ENCODE measurements at regions not wholly inside any gene's neighbourhood (a gene's known extent, or its start where the extent isn't known, plus 50 kb on each side); places are given as distances from the start of the nearest gene placed in this dataset.

DNA sequence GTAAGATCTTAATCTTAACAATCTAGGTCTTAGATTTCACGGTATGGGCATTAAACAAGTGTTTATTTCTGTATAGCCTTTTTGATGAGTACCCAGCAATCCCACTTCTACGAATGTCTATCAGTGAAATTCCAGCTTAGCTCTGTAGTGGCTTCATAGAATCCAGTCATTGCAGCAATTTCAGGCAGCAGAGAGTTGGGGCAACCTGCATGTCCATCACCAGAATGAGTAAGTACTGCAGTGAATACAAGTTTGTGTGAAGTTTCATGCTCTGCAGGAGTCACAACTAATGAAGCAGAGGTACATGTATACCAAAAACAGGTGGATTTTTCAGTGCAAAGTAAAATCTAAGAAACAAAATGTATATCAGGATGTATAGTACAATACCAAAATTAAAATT is 151.7 kb downstream of the OR2B2 start:
- no peak for FAIRE-seq
- no peaks in the 10 kb centered on the region for H3K36me3 ChIP-seq (ENCODE audit: insufficient read depth, low read length)
- Mint-ChIP-seq H3K9me3 (ENCODE audit: unreplicated experiment) (no peaks in the 10 kb centered on the region), H3K36me3 (ENCODE audit: low read depth, unreplicated experiment) (no peaks in the 10 kb centered on the region), H3K4me3 (ENCODE audit: unreplicated experiment) (peak overlapping the region; percentile 37), H3K27me3 (ENCODE audit: low read depth, unreplicated experiment) (peaks cover 24% of the 10 kb centered on the region), H3K4me1 (ENCODE audit: low read depth, unreplicated experiment) (peaks cover 10% of the 10 kb centered on the region), H3K27ac (ENCODE audit: unreplicated experiment) (no peak overlapping the region)
- no peak overlapping the region for H3K27ac ChIP-seq (ENCODE audit: low read depth, low read length)
- H3K4me3 ChIP-seq (ENCODE audit: insufficient read depth, low read depth, low read length) = no peak overlapping the region
- DNase-seq (ENCODE audit: low read depth) = no peak
- no peaks in the 10 kb centered on the region for H3K79me2 ChIP-seq (ENCODE audit: insufficient read depth, low read length)
- no peaks in the 10 kb centered on the region for H4K20me1 ChIP-seq (ENCODE audit: insufficient read depth, low read length)
- H2AFZ ChIP-seq (ENCODE audit: low read depth, low read length) = no peak overlapping the region
- H3K4me2 ChIP-seq (ENCODE audit: low read length) = no peak overlapping the region
- H3K9ac ChIP-seq (ENCODE audit: low read length) = no peak overlapping the region
- H3K27me3 ChIP-seq (ENCODE audit: insufficient read depth, low read length) = peaks cover 15% of the 10 kb centered on the region
- H3K4me1 ChIP-seq (ENCODE audit: insufficient read depth, low read length) = peaks cover 5% of the 10 kb centered on the region
- TF ChIP-seq, protein P1, sequence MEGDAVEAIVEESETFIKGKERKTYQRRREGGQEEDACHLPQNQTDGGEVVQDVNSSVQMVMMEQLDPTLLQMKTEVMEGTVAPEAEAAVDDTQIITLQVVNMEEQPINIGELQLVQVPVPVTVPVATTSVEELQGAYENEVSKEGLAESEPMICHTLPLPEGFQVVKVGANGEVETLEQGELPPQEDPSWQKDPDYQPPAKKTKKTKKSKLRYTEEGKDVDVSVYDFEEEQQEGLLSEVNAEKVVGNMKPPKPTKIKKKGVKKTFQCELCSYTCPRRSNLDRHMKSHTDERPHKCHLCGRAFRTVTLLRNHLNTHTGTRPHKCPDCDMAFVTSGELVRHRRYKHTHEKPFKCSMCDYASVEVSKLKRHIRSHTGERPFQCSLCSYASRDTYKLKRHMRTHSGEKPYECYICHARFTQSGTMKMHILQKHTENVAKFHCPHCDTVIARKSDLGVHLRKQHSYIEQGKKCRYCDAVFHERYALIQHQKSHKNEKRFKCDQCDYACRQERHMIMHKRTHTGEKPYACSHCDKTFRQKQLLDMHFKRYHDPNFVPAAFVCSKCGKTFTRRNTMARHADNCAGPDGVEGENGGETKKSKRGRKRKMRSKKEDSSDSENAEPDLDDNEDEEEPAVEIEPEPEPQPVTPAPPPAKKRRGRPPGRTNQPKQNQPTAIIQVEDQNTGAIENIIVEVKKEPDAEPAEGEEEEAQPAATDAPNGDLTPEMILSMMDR (IDR thresholded peaks at IDR 0.05; ENCODE audit: insufficient read depth, low read depth, low read length) = no peak
- TF ChIP-seq EZH2 (IDR thresholded peaks at IDR 0.05; ENCODE audit: insufficient read depth, low read length) = no peak
- H3K9me3 ChIP-seq (ENCODE audit: insufficient read depth, low read depth, low read length) = peaks cover 2% of the 10 kb centered on the region

DNA sequence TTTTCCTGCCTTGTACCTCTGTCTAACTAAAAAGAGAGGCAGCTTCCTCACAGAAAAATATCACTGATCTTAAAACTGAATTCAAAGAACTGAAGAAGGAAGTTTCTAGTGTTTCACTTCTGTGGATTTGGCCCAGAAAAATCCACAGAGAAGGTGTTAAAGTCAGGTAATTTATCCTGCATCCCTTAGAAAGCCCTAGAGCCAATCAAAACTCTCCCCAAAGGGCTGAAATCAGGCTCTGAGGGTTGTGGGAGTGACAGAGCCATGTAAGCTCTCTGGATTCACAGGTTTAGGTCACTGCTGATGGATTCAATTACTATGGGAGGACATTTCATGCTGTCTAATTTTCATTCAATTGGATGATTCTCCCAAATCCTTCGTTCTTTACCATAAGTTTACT is 152.3 kb downstream of the OR2B2 start:
- no peaks in the 10 kb centered on the region for H3K9me3 Mint-ChIP-seq (ENCODE audit: unreplicated experiment)
- peaks cover 2% of the 10 kb centered on the region for H3K9me3 ChIP-seq (ENCODE audit: insufficient read depth, low read depth, low read length)
- no peak for FAIRE-seq

GRCh38 chr6:27758491-27758890 is 153.7 kb downstream of the OR2B2 start:
- H3K27ac Mint-ChIP-seq (ENCODE audit: unreplicated experiment) = no peak overlapping the region
- no peak for DNase-seq (ENCODE audit: low read depth)
- H3K27me3 Mint-ChIP-seq (ENCODE audit: low read depth, unreplicated experiment) = peaks cover 18% of the 10 kb centered on the region
- no peak for TF ChIP-seq EZH2 (IDR thresholded peaks at IDR 0.05; ENCODE audit: insufficient read depth, low read length)
- TF ChIP-seq, protein P1 (IDR thresholded peaks at IDR 0.05; ENCODE audit: insufficient read depth, low read depth, low read length) = no peak
- Histone ChIP-seq H3K4me2 (ENCODE audit: low read length) (no peak overlapping the region), H3K27ac (ENCODE audit: low read depth, low read length) (no peak overlapping the region), H3K4me1 (ENCODE audit: insufficient read depth, low read length) (peaks cover 5% of the 10 kb centered on the region), H3K9ac (ENCODE audit: low read length) (no peak overlapping the region), H3K27me3 (ENCODE audit: insufficient read depth, low read length) (peaks cover 17% of the 10 kb centered on the region), H3K4me3 (ENCODE audit: insufficient read depth, low read depth, low read length) (no peak overlapping the region), H3K9me3 (ENCODE audit: insufficient read depth, low read depth, low read length) (peaks cover 2% of the 10 kb centered on the region), H3K79me2 (ENCODE audit: insufficient read depth, low read length) (no peaks in the 10 kb centered on the region), H4K20me1 (ENCODE audit: insufficient read depth, low read length) (no peaks in the 10 kb centered on the region), H2AFZ (ENCODE audit: low read depth, low read length) (no peak overlapping the region), H3K36me3 (ENCODE audit: insufficient read depth, low read length) (no peaks in the 10 kb centered on the region)
- H3K4me3 Mint-ChIP-seq (ENCODE audit: unreplicated experiment) = no peak overlapping the region
- H3K4me1 Mint-ChIP-seq (ENCODE audit: low read depth, unreplicated experiment) = peaks cover 7% of the 10 kb centered on the region
- no peak for FAIRE-seq
- H3K36me3 Mint-ChIP-seq (ENCODE audit: low read depth, unreplicated experiment) = no peaks in the 10 kb centered on the region
- no peaks in the 10 kb centered on the region for H3K9me3 Mint-ChIP-seq (ENCODE audit: unreplicated experiment)

More for the DNA sequence above, 152.3 kb downstream of the OR2B2 start:
- H3K27ac ChIP-seq (ENCODE audit: low read depth, low read length) = no peak overlapping the region
- no peak overlapping the region for H2AFZ ChIP-seq (ENCODE audit: low read depth, low read length)
- H3K4me1 ChIP-seq (ENCODE audit: insufficient read depth, low read length) = peaks cover 5% of the 10 kb centered on the region
- peaks cover 16% of the 10 kb centered on the region for H3K27me3 ChIP-seq (ENCODE audit: insufficient read depth, low read length)
- DNase-seq (ENCODE audit: low read depth) = no peak
- no peak overlapping the region for H3K27ac Mint-ChIP-seq (ENCODE audit: unreplicated experiment)
- no peaks in the 10 kb centered on the region for H4K20me1 ChIP-seq (ENCODE audit: insufficient read depth, low read length)
- no peak overlapping the region for H3K4me2 ChIP-seq (ENCODE audit: low read length)
- no peaks in the 10 kb centered on the region for H3K36me3 Mint-ChIP-seq (ENCODE audit: low read depth, unreplicated experiment)
- H3K27me3 Mint-ChIP-seq (ENCODE audit: low read depth, unreplicated experiment) = peaks cover 20% of the 10 kb centered on the region
- no peak overlapping the region for H3K4me3 ChIP-seq (ENCODE audit: insufficient read depth, low read depth, low read length)
- TF ChIP-seq, protein P1 (IDR thresholded peaks at IDR 0.05; ENCODE audit: insufficient read depth, low read depth, low read length) = no peak
- peaks cover 7% of the 10 kb centered on the region for H3K4me1 Mint-ChIP-seq (ENCODE audit: low read depth, unreplicated experiment)
- no peak overlapping the region for H3K9ac ChIP-seq (ENCODE audit: low read length)
- no peaks in the 10 kb centered on the region for H3K79me2 ChIP-seq (ENCODE audit: insufficient read depth, low read length)
- no peaks in the 10 kb centered on the region for H3K36me3 ChIP-seq (ENCODE audit: insufficient read depth, low read length)
- no peak overlapping the region for H3K4me3 Mint-ChIP-seq (ENCODE audit: unreplicated experiment)

Data from astrocyte (in vitro differentiated cells and primary cell).